ENCODE measurements at regions not wholly inside any gene's neighbourhood (a gene's known extent, or its start where the extent isn't known, plus 50 kb on each side); places are given as distances from the start of the nearest gene placed in this dataset.

- TF ChIP-seq EZH2 (IDR thresholded peaks at IDR 0.05; ENCODE audit: insufficient read depth, low read length) = no peak
- no peak for TF ChIP-seq CTCF (IDR thresholded peaks at IDR 0.05; ENCODE audit: insufficient read depth, low read depth, low read length)
These were observed 144.6 kb upstream of the FOXF1 start for GRCh38 chr16:86365513-86366273.

Measured in astrocyte (in vitro differentiated cells and primary cell).